AG20443 (cell line): ENCODE measurements at regions not wholly inside any gene's neighbourhood (a gene's known extent, or its start where the extent isn't known, plus 50 kb on each side); places are given as distances from the start of the nearest gene placed in this dataset.
A peak's percentile ranks its signal among the peaks of the same experiment; 100 is the strongest.
"Not testable (repeated sequence)": the region's sequence is repeated elsewhere in the genome, so short reads cannot be mapped to it uniquely, and the experiment has no call there.

ENCODE experiments used
- DNase-seq: peaks from one replicate; pipeline ENCODE4 v3.0.0; 2012; ENCODE audit warnings: low spot score, mixed read lengths

DNA sequence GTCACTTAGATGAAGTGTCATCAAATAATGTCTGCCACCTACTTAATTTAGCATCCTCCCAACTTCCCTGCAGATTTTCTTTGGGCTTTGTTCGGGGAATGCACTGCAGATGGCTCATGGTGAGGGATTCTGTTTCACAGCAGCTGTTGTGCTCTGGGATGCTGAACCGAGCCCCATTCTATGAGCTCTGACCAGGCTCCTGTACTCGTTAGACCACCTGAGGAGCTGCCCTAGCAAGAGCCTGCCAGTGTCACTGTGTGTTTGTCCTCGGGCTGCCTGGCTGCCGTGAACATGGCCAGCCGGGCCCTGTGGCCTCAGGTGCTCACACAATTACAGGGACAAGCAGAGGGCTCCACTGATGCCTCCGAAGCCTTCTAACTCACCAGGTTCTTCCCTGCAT is 238.8 kb upstream of the ECI2 start:
- no peak for DNase-seq

DNA sequence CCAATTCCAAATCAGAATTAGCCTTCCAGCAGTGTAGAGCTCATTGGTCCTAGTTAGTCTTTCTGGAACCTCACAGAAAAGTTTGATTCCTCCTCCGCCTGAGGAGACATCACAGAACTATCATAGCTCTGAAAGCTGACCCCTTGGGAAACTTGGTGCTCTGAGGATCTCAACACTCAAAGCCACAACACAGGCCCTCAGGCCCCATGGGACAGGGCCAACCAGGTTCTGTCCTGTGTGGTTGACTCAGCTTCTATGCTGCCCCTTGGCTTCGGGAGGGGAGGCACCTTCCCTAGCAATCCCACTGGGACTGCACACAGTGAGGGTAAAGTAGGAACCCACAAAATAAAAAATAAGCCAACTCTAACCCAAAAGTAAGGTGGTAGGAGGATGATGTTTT is 237.5 kb upstream of the ECI2 start:
- DNase-seq: no peak

DNA sequence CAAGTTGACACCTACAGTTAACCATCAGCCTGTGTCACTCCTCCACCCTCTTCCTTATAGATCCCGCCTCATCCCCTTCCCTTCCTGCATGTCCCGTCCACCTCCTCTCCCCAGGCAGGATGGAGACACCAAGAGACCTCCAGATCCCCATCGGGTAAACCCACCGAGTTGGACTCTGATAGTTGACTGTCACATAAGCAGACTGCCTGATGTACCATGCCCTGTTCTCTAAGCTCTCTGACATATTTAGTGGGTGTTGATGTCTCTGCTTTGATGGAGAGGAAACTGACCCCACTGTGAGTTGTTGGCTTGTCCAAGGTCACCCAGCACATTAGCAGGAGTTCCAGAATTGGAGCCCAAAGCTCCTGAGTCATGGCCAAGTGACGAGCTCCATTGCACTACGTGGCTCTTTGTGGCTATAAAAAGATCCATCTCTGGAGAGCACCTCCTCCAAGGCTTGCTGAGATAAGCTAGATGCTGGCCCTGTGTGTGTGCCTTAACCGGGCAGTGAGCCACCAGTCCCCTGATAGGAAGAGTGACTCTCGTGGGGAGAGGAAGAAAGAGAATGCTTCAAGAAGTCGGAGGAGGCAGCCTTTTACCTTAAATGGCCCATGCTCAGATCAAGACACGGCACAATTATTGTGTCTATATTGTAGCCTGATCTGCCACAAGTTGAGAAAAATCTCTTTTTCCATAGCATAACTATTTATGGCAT is 236.0 kb upstream of the ECI2 start:
- peak; percentile 73 for DNase-seq

DNA sequence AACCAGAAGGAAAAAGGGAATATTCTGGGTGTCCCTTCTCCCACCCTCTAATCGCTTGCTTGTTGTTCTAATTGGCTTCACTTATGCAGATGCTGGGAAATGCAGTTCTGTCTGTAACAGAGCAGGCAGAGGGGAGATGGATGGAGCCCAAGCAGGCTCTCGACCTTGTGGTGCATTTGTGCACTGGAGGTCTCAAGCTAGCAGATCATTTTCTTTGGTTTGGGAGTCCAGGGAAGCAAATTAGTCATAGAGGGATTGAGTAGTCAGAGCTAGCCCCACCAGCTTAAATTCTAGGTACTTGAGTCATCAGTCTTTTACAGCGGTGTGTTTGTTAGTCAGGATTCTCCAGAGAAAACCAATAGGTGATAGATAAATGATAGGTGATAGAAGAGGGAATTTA is 234.7 kb upstream of the ECI2 start:
- DNase-seq: peak; percentile 85

DNA sequence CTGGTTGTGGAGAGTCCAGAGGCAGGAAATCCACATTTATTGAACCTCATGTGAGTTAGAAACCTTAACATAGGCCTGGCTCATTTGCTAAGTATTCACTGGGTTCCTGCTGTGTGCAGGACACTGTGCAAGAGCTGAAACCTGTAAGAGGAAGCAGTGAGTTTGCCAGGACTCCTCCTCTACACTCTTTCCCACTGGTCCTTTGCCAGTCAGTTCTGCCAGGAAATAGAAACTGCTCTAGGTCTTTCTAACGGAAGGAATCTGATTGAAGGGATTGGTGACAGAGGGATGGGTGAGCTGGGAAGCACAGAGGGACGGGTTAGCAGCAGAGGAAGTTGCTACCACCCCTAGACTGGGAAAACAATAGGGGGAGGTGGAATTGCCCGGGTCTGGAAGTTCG is 234.2 kb upstream of the ECI2 start:
- DNase-seq: peak; percentile 57

DNA sequence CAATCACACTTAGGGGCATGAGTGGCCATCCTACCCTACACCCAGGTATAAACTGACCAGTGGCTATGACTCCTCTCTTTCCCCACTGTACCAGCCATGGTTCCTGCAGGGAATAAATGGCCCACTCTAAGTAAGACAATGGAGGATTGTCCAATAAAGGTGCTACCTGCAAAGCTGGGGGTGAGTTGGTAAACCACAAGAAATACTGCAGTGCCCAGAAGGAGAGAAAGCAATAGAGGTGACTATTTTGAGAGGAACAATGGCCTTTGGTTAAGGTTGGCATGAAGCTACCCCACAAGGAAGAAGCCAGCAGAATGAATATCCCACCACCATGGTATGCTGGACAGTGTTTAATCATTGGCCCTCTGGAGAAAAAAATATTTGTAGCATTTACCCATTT is 233.3 kb upstream of the ECI2 start:
- DNase-seq: no peak

DNA sequence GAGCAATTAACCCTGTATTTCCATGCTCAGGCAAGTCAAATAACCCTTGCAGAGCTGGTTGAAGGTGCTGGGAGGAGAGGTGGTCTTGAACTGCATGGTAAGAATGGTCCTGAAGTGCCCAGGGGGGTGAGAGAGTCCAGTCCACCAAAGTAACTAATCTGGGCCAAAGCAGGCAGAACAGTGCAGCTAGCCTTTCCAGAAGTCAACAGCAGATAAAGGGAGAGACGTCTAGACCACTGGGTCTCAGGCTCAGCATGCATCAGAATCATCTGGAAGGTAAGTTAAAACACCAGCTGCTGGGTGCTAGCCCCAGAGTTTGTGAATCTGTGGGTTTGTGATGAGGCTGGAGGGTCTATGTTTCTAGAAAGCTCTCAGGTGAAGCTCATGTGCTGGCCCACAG is 232.3 kb upstream of the ECI2 start:
- DNase-seq: no peak

- no peak for DNase-seq
Observed at GRCh38 chr6:4366635-4367395, 231.4 kb upstream of the ECI2 start.

DNA sequence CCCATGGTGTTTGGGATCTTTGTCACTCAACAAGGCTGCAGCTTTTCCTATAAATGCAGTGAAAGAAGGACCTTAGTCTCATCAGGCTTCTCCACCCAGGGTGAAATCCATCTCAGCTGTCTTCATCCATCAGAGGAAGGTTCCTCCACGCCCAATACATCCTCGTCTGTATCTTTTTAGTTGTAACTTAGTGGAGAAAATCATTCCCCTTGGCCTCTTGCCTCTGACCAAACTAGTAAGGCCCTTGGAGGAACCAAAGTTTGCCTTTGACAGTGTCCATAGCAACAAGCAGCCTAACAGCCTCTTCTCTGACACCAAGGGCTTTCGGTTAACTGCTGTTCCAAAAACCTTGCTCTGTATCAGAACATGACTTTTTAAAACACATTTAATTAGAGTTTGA is 230.3 kb upstream of the ECI2 start:
- no peak for DNase-seq

GRCh38 chr6:4364711-4365110 is 229.3 kb upstream of the ECI2 start:
- no peak for DNase-seq

- DNase-seq: no peak
Observed at GRCh38 chr6:4364172-4364571, 228.8 kb upstream of the ECI2 start.

GRCh38 chr6:4363656-4364055 is 228.3 kb upstream of the ECI2 start:
- DNase-seq: no peak

- DNase-seq: no peak
Observed at GRCh38 chr6:4362326-4362725, 227.0 kb upstream of the ECI2 start.

GRCh38 chr6:4360920-4361319 is 225.5 kb upstream of the ECI2 start:
- no peak for DNase-seq

DNA sequence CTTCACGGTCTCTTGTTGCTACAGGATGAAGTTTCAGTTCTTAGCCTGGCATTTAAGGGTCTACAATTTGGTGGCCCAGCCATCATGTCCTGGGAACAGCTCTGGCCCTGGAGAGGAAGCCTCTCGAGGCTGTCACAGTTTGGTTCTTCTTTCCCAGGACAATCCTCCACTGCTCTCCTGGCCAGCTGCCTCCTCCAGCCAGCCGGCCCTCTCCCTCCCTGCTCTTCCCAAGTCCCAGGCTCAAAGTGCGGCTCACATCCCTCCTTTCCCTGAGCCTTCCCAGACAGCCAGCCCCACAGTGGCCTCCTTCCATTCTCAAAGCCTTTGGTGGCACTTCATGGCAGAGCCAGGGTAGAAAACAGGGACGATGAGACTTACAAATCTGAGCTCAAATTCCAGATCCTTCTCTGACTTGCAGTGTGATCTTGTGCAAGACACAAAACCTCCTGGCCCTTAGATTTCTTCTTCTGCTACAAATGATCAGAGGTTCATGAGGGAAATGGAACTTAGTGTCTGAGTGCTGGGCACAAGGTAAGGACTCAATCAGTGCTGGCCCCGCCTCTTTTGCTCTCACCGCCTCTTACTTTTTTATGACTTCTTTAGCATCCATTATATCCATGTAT is 223.8 kb upstream of the ECI2 start:
- peak; percentile 28 for DNase-seq

DNA sequence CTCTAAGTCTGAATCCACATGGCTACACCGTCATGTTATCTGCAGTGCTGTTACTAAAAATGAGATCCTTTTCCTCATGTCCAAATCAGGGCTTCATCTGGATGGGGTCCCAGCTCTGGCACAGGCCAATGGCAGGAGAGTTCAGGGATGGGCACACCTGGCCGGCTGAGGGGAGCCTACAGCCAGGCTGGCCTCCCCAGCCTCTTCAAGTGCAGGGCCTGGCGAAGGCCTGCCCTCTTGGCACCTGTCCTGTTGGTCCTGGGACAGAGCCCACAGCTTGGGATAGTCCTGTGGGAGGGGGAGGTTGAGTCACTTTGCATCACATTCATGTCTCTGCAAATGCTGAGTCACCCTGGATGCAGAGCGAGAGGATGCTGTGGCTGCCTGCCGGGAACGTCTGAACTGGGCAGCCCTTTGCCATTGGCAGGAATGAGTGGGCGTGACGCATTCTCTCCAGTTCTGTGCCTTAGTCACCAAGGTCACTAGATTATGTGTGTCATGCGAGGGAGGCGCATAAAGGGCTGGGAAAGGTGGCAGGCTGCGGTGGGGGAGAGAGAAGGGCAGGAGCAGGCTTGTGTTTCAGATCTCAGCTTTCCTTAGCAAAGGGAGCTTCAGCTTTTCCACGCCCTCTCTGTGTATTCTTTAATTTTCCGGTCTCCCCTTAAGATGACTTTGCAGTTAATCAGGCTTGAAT is 223.2 kb upstream of the ECI2 start:
- peak; percentile 96 for DNase-seq

- not testable (repeated sequence) for DNase-seq
Observed at GRCh38 chr6:4357660-4358152, 222.3 kb upstream of the ECI2 start.

GRCh38 chr6:4356899-4357659 is 221.7 kb upstream of the ECI2 start:
- DNase-seq: no peak

DNA sequence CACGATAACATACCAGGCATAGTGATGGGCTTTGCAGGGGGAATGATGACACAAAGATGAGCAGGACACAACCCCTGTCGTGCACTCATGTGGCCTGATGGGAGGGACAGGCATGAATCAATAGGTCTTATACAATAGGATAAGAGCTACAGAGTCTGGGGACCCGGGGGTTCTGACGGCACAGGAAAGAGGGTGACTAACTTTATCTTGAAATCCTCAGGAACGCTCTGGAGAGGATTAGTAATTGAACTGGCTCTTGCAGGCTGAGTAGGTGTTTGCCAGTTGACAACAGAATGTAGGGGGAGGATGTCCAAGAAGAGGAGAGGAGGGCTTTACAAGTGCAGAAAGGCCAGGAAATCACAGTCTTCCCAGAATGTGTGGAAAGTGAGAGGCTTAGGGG is 219.9 kb upstream of the ECI2 start:
- peak; percentile 69 for DNase-seq

DNA sequence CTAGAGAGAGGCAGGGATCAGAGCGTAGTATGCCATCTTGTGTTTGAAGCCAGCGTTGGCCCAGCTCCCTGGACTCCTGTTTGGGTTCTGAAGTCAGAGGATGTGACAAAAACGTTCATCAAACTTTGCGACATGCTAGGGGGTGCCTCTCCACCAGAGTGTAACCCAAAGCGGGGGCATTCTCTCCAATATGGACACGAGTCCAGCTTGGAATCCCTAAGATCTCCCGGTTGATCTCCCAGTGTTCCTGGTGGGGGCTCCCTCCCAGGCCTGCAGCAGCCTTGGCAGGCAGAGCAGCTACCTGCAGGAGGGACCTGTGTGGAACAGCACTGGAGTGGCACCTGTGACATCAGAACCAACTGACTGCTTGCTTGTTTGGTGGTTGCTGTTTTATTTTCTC is 218.8 kb upstream of the ECI2 start:
- DNase-seq: no peak

- DNase-seq: no peak
Observed at GRCh38 chr6:4352731-4353130, 217.4 kb upstream of the ECI2 start.

DNA sequence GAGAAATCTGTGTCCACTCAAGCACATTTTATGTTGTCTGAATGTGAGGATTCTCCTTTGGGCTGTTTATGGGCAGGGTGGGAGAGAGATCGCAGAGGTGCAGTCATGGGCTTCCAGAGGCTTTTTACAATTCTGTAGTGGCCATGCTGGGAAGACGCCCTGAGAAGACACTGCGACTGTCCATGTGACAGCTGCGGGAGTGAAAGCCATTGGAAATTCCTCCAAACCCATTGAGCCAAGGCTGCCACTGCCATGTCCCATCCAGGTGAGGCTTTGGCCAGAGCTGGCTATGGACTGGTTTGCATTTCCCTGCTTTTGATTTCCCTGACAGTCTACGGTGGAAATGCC is 216.9 kb upstream of the ECI2 start:
- DNase-seq: no peak
